ENCODE measurements at regions not wholly inside any gene's neighbourhood (a gene's known extent, or its start where the extent isn't known, plus 50 kb on each side); places are given as distances from the start of the nearest gene placed in this dataset.

DNA sequence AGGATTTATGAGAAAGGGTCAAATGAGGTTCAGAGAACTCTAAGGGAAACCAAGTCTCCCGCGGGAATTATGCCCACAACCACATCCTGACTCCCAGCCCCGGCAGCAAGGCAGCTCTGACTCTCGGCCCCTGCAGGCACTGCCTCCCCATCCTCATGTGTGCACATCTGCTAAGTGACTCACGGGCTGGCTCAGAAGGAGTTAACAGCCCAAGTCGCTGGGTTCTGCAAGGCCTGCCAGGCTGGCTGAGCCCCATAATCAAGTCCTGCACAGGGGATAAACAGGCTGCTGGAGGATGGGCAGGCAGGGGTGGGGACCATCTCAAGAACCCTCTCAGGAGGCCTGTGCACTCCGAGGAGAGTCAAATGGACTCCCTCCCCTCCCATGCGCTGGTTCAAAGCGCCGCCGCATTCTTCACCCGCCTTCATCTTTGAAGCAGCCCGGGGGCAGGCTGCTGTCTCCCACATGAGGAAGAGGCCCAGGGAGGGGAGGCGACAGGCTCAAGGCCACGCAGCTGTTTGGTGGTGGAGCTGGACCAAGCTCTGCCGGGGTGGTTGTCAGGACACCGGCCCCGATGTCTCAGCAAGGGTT lies 344.3 kb downstream of the MATN1 start:
- POLR2A ChIA-PET = interaction anchor here (0.6 kb wide), 1 partner anchor 618 kb away, joined by 3 read pairs; no protein-coding TSS in a partner anchor
- ATAC-seq (no peak), DNase-seq (ENCODE audit: low read depth, low spot score) (no peak), FAIRE-seq (no peak)
- Histone ChIP-seq H3K27ac (ENCODE audit: control insufficient read depth, insufficient read depth) (no peak overlapping the region), H3K4me3 (no peak overlapping the region), H3K9ac (ENCODE audit: control insufficient read depth, insufficient read depth, low read length) (no peak overlapping the region), H3K79me2 (ENCODE audit: control insufficient read depth, insufficient read depth, low read length) (no peaks in the 10 kb centered on the region), H3K27me3 (replicated peaks in 1 of 2; ENCODE audit: control insufficient read depth in 2 of 2, insufficient read depth in 2 of 2, low read length in 1 of 2) (peaks cover 0 to 2% of the 10 kb centered on the region in 2 experiments; a peak in 1 of 4 replicates), H3K9me3 (replicated peaks; ENCODE audit: control insufficient read depth, insufficient read depth, low read length) (no peaks in the 10 kb centered on the region), H3K4me1 (ENCODE audit: control insufficient read depth, insufficient read depth, low read length) (no peaks in the 10 kb centered on the region), H4K20me1 (ENCODE audit: control insufficient read depth, insufficient read depth) (no peaks in the 10 kb centered on the region), H3K36me3 (ENCODE audit: control insufficient read depth in 2 of 2, insufficient read depth in 2 of 2, low read length in 1 of 2) (no peaks in the 10 kb centered on the region), H3K4me2 (ENCODE audit: control insufficient read depth, insufficient read depth) (no peak overlapping the region), H2AFZ (ENCODE audit: control insufficient read depth, low read depth, low read length) (no peak overlapping the region)
- CTCF ChIA-PET = interaction anchor here (2.1 to 4.0 kb wide), 2 partner anchors 13 to 587 kb away, joined by 16 to 17 read pairs; no protein-coding TSS in a partner anchor
- no peak for TF ChIP-seq TCF3 (IDR thresholded peaks at IDR 0.05; ENCODE audit: borderline replicate concordance, insufficient read depth, low read depth, low read length)
- SMC1A ChIA-PET (ENCODE audit: uncharacterized antibody, unreplicated experiment) = interaction anchor here (2.1 kb wide), 1 partner anchor 586 kb away, joined by 6 read pairs; no protein-coding TSS in a partner anchor
- intact Hi-C loops (cut with micrococcal nuclease; ENCODE audit: unreplicated experiment) = no loop called here
- BruUV-seq (replicated peaks) = no TSS peak
- in situ Hi-C loops (cut with MboI) = no loop called here
- RAD21 ChIA-PET (ENCODE audit: unreplicated experiment) = no interaction called here
- WGBS (ENCODE audit: insufficient coverage, insufficient replicate concordance, low lambda C conversion rate, missing lambda C conversion rate) = 37% methylated on average over 18 of the region's 18 CpGs

- ChIA-PET POLR2A (no interaction called here), SMC1A (ENCODE audit: uncharacterized antibody, unreplicated experiment) (no interaction called here), RAD21 (ENCODE audit: unreplicated experiment) (no interaction called here), CTCF (interaction anchor here (4.0 kb wide), 1 partner anchor 12 kb away, joined by 16 read pairs; no protein-coding TSS in a partner anchor)
- in situ Hi-C loops (cut with MboI) (no loop called here), intact Hi-C loops (cut with micrococcal nuclease; ENCODE audit: unreplicated experiment) (no loop called here)
- no peak for TF ChIP-seq YY1 (IDR thresholded peaks at IDR 0.05; ENCODE audit: low read depth, low read length)
- TF ChIP-seq RFX5 (IDR thresholded peaks at IDR 0.05; ENCODE audit: low read depth, low read length) = no peak
- no peak for TF ChIP-seq POLR2AphosphoS2 (IDR thresholded peaks at IDR 0.05; ENCODE audit: low read depth, low read length)
- no peak for TF ChIP-seq TCF12 (IDR thresholded peaks at IDR 0.05; ENCODE audit: low read depth, low read length)
- TF ChIP-seq ELK1 (IDR thresholded peaks at IDR 0.05; ENCODE audit: low read depth, low read length) = no peak
- no peak for TF ChIP-seq PBX3 (IDR thresholded peaks at IDR 0.05; ENCODE audit: insufficient replicate concordance, low read depth, low read length)
- no peaks in the 10 kb centered on the region for H3K79me2 ChIP-seq (ENCODE audit: control insufficient read depth, insufficient read depth, low read length)
- no peaks in the 10 kb centered on the region for H4K20me1 ChIP-seq (ENCODE audit: control insufficient read depth, insufficient read depth)
- H3K4me1 ChIP-seq (ENCODE audit: control insufficient read depth, insufficient read depth, low read length) = no peaks in the 10 kb centered on the region
- H3K27me3 ChIP-seq (replicated peaks in 1 of 2; ENCODE audit: control insufficient read depth in 2 of 2, insufficient read depth in 2 of 2, low read length in 1 of 2) = peaks cover 0 to 2% of the 10 kb centered on the region in 2 experiments; a peak in 1 of 4 replicates
- H3K4me3 ChIP-seq = no peak overlapping the region
- H2AFZ ChIP-seq (ENCODE audit: control insufficient read depth, low read depth, low read length) = no peak overlapping the region
- no TSS peak for BruUV-seq (replicated peaks)
- FAIRE-seq = no peak
- no peaks in the 10 kb centered on the region for H3K36me3 ChIP-seq (ENCODE audit: control insufficient read depth in 2 of 2, insufficient read depth in 2 of 2, low read length in 1 of 2)
- H3K9me3 ChIP-seq (replicated peaks; ENCODE audit: control insufficient read depth, insufficient read depth, low read length) = no peaks in the 10 kb centered on the region
- H3K27ac ChIP-seq (ENCODE audit: control insufficient read depth, insufficient read depth) = no peak overlapping the region
- ATAC-seq = no peak
- no peak for DNase-seq (ENCODE audit: low read depth, low spot score)
- WGBS (ENCODE audit: insufficient coverage, insufficient replicate concordance, low lambda C conversion rate, missing lambda C conversion rate) = 21% methylated on average over 9 of the region's 10 CpGs
- H3K9ac ChIP-seq (ENCODE audit: control insufficient read depth, insufficient read depth, low read length) = no peak overlapping the region
- H3K4me2 ChIP-seq (ENCODE audit: control insufficient read depth, insufficient read depth) = no peak overlapping the region
Observed at GRCh38 chr1:30378003-30378596, 345.3 kb downstream of the MATN1 start.
